Activated CD8-positive, alpha-beta T cell treated with anti-CD3 and anti-CD28 coated beads, Interleukin-2, amount 10 ng/mL, durations not matched to agents 7 days and 5 days (primary cell): ENCODE measurements at regions not wholly inside any gene's neighbourhood (a gene's known extent, or its start where the extent isn't known, plus 50 kb on each side); places are given as distances from the start of the nearest gene placed in this dataset.

Experiments used
- ATAC-seq: fragments of 150-1000 bp; cut with Tn5 transposase; one replicate; pipeline ENCODE4 v1.10.0; 2021; ENCODE audit warnings: moderate library complexity
- CTCF ChIA-PET: fragments of 350-600 bp; sonication (Branson Sonifier 250); formaldehyde crosslinking; loops from one replicate; lab custom pipeline; 2021; ENCODE audit warnings: antibody characterized with exemption; lab: Charles Lee
- POLR2A ChIA-PET: fragments of 350-600 bp; sonication (Branson Sonifier 250); formaldehyde crosslinking; loops from one replicate; lab custom pipeline; 2021; ENCODE audit warnings: antibody characterized with exemption; lab: Charles Lee
- DNase-seq: peaks from one replicate; pipeline ENCODE4 v3.0.0-alpha.2; 2020
- H3K27ac Mint-ChIP-seq: one replicate; pipeline ENCODE4 v1.8.0; 2021; ENCODE audit warnings: mild to moderate bottlenecking, mixed read lengths
- H3K27me3 Mint-ChIP-seq: one replicate; pipeline ENCODE4 v1.8.0; 2021; ENCODE audit warnings: low read depth, mixed read lengths
- H3K36me3 Mint-ChIP-seq: one replicate; pipeline ENCODE4 v1.8.0; 2021; ENCODE audit warnings: low read depth, mixed read lengths
- H3K4me1 Mint-ChIP-seq: one replicate; pipeline ENCODE4 v1.8.0; 2021; ENCODE audit warnings: low read depth, mixed read lengths
- H3K4me3 Mint-ChIP-seq: one replicate; pipeline ENCODE4 v1.8.0; 2021; ENCODE audit warnings: mild to moderate bottlenecking, mixed read lengths
- H3K9me3 Mint-ChIP-seq: one replicate; pipeline ENCODE4 v1.8.0; 2022; ENCODE audit warnings: mixed read lengths; ENCODE audit not compliant: insufficient read depth

- H3K36me3 Mint-ChIP-seq = no peaks in the 10 kb centered on the region
- no peak overlapping the region for H3K4me3 Mint-ChIP-seq
- ATAC-seq (no peak), DNase-seq (no peak)
- H3K9me3 Mint-ChIP-seq = no peaks in the 10 kb centered on the region
- POLR2A ChIA-PET = no interaction called here
- CTCF ChIA-PET = no interaction called here
- no peaks in the 10 kb centered on the region for H3K4me1 Mint-ChIP-seq
- H3K27me3 Mint-ChIP-seq = no peaks in the 10 kb centered on the region
- no peak overlapping the region for H3K27ac Mint-ChIP-seq
Measured at GRCh38 chr10:85542152-85542551, 824.4 kb downstream of the GRID1 start.

- ATAC-seq (no peak), DNase-seq (no peak)
- no peak overlapping the region for H3K4me3 Mint-ChIP-seq
- H3K36me3 Mint-ChIP-seq = no peaks in the 10 kb centered on the region
- no peaks in the 10 kb centered on the region for H3K9me3 Mint-ChIP-seq
- ChIA-PET POLR2A (no interaction called here), CTCF (no interaction called here)
- no peaks in the 10 kb centered on the region for H3K27me3 Mint-ChIP-seq
- H3K27ac Mint-ChIP-seq = no peak overlapping the region
- H3K4me1 Mint-ChIP-seq = no peaks in the 10 kb centered on the region
Measured at GRCh38 chr10:85542936-85543730, 823.5 kb downstream of the GRID1 start.

- Mint-ChIP-seq H3K4me3 (no peak overlapping the region), H3K4me1 (no peaks in the 10 kb centered on the region), H3K27ac (no peak overlapping the region), H3K27me3 (peaks cover 4% of the 10 kb centered on the region), H3K9me3 (no peaks in the 10 kb centered on the region), H3K36me3 (no peaks in the 10 kb centered on the region)
- CTCF ChIA-PET = no interaction called here
- POLR2A ChIA-PET = no interaction called here
- ATAC-seq = no peak
- no peak for DNase-seq
Measured at GRCh38 chr10:85544956-85545355, 821.6 kb downstream of the GRID1 start.

GRCh38 chr10:85545874-85546273, 820.7 kb downstream of the GRID1 start:
- no peak for ATAC-seq
- no peaks in the 10 kb centered on the region for H3K36me3 Mint-ChIP-seq
- peaks cover 4% of the 10 kb centered on the region for H3K27me3 Mint-ChIP-seq
- CTCF ChIA-PET = no interaction called here
- no peaks in the 10 kb centered on the region for H3K9me3 Mint-ChIP-seq
- H3K27ac Mint-ChIP-seq = no peak overlapping the region
- H3K4me1 Mint-ChIP-seq = no peaks in the 10 kb centered on the region
- POLR2A ChIA-PET = no interaction called here
- DNase-seq = no peak
- no peak overlapping the region for H3K4me3 Mint-ChIP-seq

GRCh38 chr10:85547460-85548023, 819.1 kb downstream of the GRID1 start:
- ATAC-seq = no peak

GRCh38 chr10:85548034-85548433, 818.6 kb downstream of the GRID1 start:
- DNase-seq (peak; percentile 21), ATAC-seq (no peak)
- no peaks in the 10 kb centered on the region for H3K4me1 Mint-ChIP-seq
- H3K4me3 Mint-ChIP-seq = no peak overlapping the region
- ChIA-PET POLR2A (no interaction called here), CTCF (no interaction called here)
- H3K9me3 Mint-ChIP-seq = no peaks in the 10 kb centered on the region
- H3K36me3 Mint-ChIP-seq = no peaks in the 10 kb centered on the region
- no peak overlapping the region for H3K27ac Mint-ChIP-seq
- peaks cover 7% of the 10 kb centered on the region for H3K27me3 Mint-ChIP-seq

More at GRCh38 chr10:85547460-85548023, 819.1 kb downstream of the GRID1 start:
- H3K27me3 Mint-ChIP-seq = peaks cover 7% of the 10 kb centered on the region
- ChIA-PET POLR2A (no interaction called here), CTCF (no interaction called here)
- no peak overlapping the region for H3K4me3 Mint-ChIP-seq
- no peak for DNase-seq
- H3K36me3 Mint-ChIP-seq = no peaks in the 10 kb centered on the region
- no peaks in the 10 kb centered on the region for H3K9me3 Mint-ChIP-seq
- no peaks in the 10 kb centered on the region for H3K4me1 Mint-ChIP-seq
- H3K27ac Mint-ChIP-seq = no peak overlapping the region
